ENCODE measurements at regions not wholly inside any gene's neighbourhood (a gene's known extent, or its start where the extent isn't known, plus 50 kb on each side); places are given as distances from the start of the nearest gene placed in this dataset.
A peak's percentile ranks its signal among the peaks of the same experiment; 100 is the strongest.
"Not testable (repeated sequence)": the region's sequence is repeated elsewhere in the genome, so short reads cannot be mapped to it uniquely, and the experiment has no call there.

GRCh38 chr4:100340512-100341485, 150.5 kb upstream of the DDIT4L start:
- no peak for DNase-seq

GRCh38 chr4:100339870-100340269, 149.6 kb upstream of the DDIT4L start:
- no peak for DNase-seq

- not testable (repeated sequence) for DNase-seq
Observed at GRCh38 chr4:100333491-100333890, 143.2 kb upstream of the DDIT4L start.

- no peak for DNase-seq
Observed at GRCh38 chr4:100317032-100317864, 127.0 kb upstream of the DDIT4L start.

GRCh38 chr4:100314057-100314456, 123.8 kb upstream of the DDIT4L start:
- DNase-seq = no peak

DNA sequence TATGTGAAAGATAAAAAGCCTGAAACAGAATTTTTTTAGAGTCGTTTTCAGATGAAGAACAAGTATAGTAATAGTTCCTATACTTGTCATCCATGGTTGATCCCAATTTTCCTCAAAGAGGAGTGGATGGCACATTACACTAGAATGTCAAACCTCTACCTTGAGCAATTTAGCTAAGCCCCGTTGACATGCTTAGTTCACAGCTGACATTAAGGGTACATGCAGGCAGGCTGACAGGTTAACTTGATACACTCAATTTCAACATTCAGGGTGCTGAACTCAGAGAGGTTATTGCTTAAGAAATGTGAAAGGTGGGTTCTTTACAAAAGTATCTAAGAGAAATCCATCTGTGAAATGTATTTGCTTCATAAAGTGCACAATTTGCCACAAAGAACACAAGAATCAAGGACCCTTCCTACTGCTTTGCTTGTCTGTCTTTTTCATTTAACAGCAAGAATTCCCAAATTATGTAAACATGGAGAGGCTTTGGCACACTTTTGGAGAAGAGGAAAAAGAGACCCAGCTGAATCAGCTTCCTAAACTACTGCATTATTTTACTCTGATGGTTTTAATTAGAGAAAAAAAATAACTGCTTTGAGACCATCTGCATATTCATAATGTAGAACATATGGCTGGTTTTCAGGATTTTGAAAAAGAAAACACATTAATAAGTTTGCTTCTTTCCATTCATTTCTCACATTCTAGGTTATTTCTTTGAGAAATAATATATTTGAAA, 122.5 kb upstream of the DDIT4L start:
- DNase-seq = no peak

GRCh38 chr4:100311181-100311580, 120.9 kb upstream of the DDIT4L start:
- DNase-seq = no peak

DNA sequence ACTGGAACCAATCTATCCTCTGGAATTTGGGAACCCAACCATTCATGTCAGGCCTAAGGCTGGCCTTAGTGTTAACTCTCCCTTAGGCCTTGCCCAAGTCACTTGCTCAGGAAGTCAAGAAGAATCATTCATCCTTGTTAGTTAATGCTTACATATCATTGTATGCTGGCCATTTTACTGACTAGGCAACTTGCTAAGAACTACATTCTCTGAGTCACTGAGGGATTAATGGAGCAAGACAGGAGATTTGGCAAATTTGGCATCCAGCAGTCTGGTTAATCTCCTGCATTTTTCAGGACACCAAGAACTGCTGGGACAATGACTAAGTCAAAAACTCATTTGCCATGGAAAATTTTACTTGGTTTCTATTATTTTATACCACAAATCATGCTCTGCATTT, 115.8 kb upstream of the DDIT4L start:
- DNase-seq = no peak

DNA sequence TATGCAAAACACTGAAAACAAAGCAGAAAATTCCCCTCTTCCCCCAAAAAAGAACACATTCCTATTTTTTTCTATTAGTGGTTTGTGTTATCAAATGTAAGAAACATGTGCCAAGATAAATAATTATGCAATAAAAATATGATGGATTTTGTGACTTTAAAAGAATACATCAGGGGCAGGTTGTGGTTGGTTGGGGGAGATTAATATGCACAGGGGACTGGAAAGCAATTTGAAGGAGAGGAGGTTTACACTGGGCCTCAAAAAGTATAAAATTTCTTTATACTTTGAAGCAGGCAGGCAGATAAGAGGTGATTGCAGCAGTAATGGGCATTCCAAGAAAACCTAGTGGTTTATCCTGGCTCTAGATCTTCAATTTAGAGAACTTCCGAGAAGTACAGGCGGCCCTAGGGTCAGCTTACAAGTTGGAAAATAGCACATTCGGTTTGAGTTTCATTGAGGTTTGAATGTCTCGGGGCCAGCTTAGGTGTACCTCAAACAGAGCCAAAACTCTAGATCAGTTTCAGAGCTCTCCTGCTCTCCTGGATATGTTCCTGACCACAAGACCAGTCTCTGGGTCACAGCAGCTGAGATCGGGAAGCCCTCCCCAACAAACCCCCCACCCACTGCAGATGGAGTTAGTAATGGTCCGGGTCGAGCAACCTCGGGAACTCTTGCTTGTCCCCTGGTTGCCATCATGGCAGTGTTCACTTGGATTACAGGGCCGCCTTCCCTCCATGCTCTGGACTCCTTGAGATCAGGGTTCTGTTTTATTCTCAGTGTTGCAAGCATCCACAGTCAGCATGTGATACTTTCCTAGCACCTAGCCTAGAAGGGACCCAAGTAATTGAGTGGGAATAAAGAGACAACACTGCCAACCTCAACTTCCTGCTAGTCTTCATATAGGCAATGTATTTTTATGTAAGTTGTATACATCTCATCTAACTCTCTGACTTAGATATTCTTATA, 112.1 kb upstream of the DDIT4L start:
- no peak for DNase-seq

DNA sequence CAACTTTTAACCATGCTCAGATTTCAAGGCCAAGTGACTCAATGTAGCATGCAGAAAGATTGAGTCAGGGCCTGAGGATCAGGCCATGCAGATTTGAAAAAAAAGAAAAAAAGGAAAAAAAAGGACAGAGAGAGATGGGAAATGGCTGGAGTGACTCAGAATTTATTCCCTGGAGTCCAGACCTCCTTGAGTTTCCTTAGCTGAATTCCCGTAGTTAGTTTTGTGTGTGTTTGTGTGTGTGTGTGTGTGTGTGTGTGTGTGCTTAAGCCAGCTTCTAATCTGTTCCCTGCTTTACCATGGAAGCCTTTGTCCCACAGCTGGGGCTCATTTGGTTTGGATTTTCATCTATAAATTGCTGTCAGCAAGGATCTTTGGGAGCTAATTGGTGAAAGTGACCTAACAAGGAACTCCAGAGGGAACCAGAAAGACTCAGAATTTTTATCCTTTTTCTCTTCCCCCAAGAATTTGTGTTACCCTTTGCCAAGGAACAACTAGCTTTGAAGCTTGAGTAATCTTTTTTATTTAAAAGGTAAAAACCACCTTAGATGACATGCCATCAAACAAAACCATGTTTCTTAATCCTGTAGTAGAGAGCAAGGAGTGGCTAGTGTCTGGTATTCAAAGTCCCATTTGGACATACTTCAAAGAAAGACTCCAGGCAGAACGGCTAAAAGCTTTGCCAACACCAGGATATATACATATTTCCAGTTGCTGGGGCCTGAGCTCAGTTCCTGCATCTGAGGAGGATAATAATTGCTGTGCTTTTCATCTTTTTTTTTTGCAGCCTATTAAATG, 109.0 kb upstream of the DDIT4L start:
- peak in 1 of 3 experiments; percentile 25 for DNase-seq

DNA sequence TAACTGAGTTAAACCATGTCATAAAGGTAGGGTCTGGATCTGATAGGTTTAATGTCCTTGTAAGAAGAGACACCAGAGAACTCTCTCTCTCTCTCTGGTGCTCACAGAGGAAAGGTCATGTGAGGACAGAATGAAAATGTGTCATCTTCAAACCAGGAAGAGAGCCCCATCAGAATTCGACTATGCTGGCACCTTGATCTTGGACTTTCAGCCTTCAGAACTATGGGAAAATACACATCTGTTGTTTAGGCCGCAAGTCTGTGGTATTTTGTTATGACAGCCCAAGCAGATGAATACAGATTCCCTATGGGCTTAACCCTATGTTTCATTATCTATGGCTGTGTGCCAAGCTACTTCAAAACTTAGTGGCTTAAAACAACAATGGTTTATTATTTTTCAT, 105.5 kb upstream of the DDIT4L start:
- DNase-seq = no peak

GRCh38 chr4:100294356-100294755, 104.1 kb upstream of the DDIT4L start:
- DNase-seq = no peak

- no peak for DNase-seq
Observed at GRCh38 chr4:100290585-100290984, 100.3 kb upstream of the DDIT4L start.

- no peak for DNase-seq
Observed at GRCh38 chr4:100289946-100290345, 99.7 kb upstream of the DDIT4L start.

DNA sequence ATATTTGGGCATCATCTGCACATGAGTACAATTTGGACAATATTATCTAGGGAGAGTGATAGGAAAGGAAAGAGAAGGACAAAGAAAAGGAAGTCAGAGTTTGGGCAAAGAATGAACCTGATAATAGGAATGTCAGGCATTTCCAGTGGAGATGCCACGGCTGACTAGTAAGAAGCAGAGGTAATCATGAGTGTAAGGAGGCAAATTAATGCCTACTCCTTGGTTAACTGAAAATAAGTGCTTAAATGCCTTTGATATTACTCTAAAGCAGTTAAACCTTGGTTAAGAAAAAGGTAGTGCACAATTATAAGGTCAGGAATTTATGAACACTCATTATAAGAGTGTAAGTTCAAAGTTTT, 99.2 kb upstream of the DDIT4L start:
- DNase-seq = no peak

- no peak for DNase-seq
Observed at GRCh38 chr4:100288811-100289529, 98.7 kb upstream of the DDIT4L start.

DNA sequence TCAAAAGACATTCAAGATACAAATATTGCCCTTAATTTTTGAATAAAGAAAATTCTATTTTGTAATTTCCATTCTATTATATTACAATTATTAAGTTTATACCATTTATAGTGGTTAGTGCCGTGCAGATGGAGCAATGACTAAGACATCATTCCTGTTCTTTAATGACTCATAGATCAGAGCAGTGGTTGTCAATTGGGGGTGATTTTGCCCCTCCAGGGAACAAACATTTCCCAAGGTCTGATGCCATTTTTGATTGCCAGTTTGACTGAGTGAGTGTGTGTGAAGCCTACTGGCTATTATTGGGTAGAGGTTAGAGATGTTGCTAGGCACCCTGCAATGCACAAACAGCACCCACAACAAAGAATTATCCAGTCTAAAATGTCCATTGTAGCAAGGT, 97.9 kb upstream of the DDIT4L start:
- DNase-seq = no peak

- DNase-seq = no peak
Observed at GRCh38 chr4:100287534-100287933, 97.3 kb upstream of the DDIT4L start.

DNA sequence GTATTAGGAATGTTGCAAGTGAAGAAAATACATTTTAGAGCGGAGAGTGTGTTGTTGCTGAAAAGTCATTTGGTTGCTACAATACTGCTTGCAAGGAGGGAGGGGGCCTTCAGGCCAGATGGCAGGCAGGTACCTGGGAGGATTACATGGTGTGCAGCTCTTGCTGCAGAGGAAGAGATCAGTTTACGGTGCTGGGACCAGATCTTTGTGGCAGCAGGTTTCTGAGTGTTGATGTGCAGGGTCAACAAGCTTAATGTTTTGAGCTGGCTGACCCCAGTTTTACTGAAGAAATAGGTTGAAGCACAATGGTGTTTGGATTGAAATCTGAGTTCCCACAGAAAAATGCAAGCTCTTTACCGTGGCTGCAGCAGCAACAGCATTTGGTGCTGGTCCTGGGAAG, 96.4 kb upstream of the DDIT4L start:
- DNase-seq = peak in 1 of 3 experiments; percentile 11

DNA sequence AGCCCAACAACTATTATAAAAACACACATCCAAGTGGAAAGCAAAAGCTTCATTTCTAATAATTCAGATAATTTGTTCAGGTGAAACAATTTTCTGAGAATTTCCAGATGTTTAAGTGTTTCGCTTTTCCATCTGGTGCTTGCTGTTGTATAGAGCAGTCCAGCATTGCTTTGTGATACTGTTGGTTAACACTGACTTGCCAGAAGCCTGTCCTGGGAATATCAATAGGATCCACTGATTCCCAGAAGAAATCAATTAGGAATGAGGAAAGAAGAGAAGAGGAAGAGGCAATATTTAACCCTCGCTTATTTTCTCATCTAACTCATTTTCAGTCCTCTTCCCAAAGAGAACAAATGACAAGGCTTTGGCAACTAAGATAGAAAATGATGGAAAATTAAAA, 94.9 kb upstream of the DDIT4L start:
- no peak for DNase-seq
